ENCODE measurements at regions not wholly inside any gene's neighbourhood (a gene's known extent, or its start where the extent isn't known, plus 50 kb on each side); places are given as distances from the start of the nearest gene placed in this dataset.
"Not testable (repeated sequence)": the region's sequence is repeated elsewhere in the genome, so short reads cannot be mapped to it uniquely, and the experiment has no call there.

DNA sequence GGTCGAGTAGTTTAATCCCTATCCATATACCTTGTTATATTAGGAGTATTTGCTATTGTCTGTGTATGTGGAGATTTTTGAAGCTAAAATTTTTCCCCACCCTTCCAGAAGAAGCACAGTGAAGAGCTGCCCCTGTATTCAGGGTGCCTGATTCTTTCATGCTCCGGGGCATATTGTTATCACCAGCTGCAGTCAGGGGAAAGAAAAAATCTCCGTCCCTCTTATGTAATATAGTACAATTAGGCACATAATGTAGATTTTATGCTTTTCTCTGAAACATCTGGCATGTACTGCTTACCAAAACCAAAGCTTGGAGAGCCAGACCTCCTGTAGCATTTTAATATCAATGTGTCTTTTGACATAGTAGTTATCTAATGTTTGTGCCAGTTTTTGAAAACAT is 214.9 kb upstream of the EDNRB start:
- DNase-seq: no peak

DNA sequence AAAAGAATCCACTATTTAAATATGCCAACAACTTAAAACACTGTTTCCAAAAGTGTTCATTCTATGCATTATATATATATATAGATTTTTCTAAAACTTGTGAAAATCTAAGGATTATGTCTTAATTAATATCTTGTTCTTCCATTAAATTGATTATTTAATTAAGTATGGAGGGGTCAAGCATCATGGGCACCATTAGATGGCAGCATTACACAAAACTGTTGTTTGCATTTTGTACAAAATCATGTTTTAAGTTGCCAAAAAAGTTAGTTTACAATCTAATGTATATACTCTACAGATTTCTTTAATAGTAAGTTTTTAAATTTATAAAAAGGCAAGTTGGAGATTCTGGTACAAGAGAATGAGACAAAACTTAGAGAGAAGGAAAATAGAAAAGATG is 213.2 kb upstream of the EDNRB start:
- DNase-seq: no peak

DNA sequence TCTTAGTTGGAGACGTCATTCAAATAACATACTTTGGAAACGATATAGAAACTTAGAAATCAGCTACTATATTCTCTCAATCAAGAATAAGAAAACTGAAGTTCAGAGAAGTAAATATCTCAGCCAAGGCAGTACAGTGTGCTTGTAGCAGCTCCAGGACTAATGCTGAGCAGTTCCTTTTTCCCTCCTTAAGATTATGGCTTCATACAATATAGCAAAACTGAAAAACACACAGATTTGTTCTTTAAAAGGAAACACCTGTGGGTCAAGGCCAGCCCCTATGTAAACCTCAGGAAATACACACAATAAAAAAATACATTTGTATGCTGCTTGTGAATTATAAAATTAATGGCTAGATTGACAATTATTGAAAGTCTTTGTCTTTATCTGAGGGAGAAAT is 212.7 kb upstream of the EDNRB start:
- DNase-seq: no peak

DNA sequence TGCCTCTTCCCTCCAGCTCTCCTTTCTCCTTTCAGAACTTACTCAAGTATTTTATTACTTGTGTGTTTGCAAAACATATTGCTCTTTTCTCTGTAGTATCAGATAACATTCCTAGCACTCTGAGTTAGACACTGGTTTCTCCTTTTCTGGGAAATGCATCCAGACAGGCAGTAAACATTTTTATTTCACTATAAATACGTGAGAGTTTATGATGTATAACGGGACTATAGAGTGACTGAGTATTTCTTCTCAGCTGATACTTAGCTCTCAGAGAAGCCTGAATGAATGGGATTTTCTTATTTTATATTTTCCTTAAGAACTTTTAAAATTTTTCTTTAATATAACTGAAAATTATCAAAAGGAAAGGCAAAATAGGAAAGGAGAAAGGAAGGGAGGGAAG is 211.2 kb upstream of the EDNRB start:
- no peak for DNase-seq

DNA sequence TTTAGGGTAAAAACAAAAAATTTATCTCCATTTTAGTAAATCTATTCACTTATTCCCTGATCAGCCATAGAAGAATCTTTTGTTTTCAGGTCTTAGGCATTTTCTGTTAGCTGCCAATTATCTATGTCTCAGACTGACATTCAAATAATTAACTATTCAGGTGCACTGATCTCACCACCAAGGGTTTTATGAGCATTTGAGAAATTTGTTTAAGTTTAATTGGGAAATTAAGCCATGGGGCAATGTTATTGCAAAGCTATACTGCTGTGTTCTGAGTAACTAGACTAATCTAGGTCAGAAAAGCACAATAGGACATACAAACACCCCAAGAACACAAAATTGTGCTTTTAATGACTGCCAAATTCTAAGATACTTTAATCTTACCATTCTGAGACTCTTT is 210.7 kb upstream of the EDNRB start:
- no peak for DNase-seq

DNA sequence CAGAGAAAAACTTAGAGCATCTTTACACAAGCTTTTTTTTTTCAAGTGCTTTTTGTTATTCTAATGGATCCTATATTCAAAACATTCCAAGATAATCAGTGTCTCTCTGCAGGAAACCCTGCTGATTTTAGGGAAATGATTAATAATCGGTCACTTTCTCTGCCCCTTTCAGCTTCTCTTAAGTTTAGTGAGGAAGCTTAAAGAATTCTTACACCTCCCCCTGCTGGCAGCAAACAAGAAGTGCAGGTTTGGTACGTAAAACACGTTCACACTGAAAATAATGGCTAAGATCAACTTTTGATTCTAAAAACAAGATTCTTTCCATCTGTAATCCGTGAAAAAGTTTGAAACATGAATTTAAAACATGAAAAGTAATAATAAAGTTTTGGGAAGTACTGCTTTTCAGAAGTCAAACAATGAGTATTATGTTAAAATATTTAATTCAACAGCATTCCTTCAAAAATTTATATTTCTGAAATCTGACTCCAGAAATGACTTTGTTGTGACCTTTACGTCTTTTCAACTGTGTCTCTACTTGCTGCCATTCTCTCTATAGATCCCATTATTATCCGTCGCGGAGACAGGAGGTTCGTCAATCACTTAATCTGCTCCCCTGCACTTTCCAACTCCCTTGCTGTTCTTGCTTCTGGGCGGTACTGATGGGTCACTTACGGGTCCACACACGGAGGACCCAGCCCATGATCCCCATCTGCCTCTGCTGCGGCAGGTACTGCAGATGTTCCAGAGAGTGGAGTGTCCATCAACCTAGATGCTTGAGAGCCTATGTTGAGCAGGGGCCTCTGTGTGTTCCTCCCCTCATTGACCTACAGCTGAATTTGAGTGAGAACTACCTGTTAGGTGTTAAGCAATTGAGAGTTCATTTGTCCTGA is 203.1 kb upstream of the EDNRB start:
- DNase-seq: peak; percentile 5

DNA sequence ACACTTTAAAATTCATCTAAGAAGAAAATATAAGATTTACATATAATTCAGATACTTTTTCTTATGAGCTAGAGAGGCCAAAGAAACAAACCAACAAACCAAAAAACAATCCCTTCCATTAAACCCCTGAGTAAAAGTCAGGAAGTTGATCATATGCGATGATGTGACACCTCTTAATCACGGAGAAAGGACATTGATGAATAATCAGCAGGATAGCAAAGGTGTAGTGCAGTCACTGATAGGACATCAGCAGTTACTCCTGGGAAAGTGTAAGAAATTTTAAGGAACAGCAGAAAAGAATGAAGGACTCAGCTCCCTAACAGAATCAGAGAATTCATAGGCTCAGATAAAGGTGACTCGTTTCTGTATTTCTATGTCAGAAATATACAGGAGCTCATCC is 202.4 kb upstream of the EDNRB start:
- no peak for DNase-seq

DNA sequence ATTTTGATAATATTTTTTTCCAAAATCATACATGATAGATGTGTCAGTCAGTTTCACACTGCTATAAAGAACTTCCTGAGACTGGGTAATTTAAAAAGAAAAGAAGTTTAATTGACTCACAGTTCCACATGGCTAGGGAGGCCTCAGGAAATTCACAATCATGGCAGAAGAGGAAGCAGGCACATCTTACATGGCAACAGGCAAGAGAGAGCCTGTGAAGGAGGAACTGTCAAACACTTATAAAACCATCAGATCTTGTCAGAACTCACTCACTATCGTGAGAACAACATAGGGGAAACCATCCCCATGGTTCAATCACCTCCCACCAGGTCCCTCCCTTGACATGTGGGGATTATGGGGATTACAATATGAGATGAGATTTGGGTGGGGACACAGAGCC is 201.5 kb upstream of the EDNRB start:
- not testable (repeated sequence) for DNase-seq

DNA sequence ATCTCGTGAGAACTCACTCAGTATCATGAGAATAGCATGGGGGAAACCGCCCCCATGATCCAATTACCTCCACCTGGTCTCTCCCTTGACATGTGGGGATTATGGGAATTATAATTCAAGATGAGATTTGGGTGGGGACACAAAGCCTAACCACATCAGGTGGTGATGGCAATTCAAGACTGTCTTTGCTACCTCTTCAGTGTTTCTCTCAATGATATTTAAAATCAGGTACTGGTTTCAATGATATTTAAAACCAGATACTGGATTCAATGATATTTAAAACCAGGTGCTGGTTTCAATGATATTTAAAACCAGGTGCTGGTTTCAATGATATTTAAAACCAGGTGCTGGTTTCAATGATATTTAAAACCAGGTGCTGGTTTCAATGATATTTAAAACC is 198.4 kb upstream of the EDNRB start:
- not testable (repeated sequence) for DNase-seq

DNA sequence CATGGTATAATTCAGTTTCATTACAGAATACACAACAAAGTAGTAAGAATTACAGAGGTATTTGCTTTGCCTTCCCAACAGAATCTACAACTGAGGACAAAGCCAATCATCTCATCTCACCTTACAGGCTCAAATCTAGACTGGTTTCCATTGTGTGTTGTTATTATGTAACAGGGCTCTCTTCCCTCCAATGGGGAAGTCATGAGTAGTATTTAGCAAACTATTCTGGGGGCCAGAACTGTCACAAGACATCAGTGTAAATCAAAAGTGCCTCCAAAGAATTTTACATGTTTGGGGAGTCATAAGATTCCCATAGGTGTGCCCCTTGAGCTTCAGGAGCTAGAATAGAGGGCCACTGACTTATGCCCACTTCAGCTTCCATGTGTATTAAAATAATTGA is 187.0 kb upstream of the EDNRB start:
- DNase-seq: no peak

DNA sequence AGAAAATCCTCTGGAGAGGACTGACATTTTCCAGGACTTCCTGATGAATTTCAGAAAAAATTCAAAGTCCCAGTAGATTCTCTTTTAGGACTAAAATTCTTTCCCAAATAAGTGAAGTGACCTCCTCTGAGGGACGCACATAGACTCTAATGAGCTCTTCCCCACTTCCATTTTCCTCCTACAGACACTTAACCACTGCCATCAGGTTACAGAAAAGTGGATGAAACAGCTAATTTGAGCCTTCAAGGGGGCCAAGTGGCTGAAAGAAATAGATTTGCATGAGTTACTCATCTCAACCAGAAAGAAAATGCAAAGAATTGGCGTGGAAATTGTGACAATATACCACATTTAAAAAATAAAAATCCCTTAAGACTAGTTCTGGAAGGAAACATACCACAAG is 185.3 kb upstream of the EDNRB start:
- no peak for DNase-seq

DNA sequence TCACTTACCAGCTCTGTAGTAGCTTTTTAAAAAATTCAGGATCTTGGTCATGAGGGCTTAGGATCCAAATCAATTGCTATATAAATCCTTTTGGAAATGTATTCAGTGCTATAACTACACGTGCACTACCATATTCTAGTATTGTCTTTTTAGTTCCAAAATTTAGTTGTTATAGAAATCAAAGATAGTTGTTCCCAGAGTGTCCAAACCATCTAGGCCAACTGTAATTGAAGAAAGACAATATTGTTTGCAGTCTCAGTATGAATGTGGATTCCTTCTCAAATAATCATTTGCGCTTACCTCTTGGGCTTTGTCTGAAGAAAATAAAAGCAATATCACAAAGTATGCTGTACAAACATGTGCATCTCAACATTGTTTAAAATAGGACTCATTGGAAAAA is 184.1 kb upstream of the EDNRB start:
- DNase-seq: no peak

DNA sequence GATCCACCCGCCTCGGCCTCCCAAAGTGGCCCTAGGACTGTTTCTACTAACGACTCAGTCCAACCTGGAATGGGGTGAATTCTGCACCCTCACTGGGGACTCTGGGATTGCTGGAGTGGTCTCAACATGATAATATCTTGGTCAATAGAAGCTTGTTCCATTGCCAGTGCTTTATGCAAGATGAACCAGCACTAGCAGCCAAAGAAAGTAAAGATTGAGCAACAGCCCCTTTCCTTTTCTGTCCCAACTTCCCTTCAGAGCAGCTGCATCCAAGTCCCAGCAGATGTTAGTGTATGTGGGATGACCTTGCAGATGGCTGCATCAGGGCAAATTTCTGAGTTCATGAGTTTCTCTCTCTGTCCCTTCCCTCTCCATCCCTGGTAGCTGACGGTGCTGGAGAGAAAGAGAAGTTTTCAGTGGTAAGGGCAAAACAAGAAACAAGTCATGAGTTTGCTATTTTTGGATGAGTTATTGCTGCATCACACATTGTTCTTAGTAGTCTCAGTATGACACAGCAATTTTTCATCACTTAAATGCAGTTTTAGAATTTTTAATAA is 183.6 kb upstream of the EDNRB start:
- DNase-seq: no peak

DNA sequence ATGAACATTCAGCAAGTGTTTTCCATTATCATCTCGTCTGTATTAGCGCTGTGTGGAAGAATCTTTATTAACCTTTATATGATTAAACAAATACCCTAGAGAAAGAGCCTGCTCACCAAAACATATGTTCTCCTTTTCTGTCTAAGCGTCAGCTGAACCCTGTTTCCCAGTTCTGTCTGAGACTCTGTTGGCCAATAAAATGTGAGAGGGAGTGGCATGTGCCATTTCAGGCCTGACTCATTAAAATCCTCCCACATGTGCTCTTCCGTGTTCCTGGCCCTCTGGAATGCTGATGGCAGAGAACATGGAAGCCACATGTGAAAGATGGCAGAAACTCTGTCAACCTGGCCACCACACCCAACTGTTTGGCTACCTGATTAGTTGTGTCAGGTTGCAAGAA is 181.9 kb upstream of the EDNRB start:
- DNase-seq: no peak

DNA sequence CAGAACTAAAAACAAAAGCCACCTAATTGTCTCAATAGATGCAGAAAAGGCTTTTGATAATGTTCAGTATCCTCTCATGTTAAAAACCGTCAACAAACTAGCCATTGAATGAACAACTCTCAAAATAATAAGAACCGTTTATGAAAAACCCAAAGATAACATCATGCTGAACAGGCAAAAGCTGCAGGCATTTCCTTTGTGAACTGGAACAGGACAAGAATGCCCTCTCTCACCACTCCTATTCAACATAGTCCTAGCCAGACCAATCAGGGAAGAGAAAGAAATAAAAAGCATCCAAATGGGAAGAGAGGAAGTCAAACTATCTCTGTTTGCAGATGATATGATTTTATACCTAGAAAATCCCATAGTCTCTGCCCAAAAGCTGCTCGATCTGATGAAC is 179.6 kb upstream of the EDNRB start:
- no peak for DNase-seq

DNA sequence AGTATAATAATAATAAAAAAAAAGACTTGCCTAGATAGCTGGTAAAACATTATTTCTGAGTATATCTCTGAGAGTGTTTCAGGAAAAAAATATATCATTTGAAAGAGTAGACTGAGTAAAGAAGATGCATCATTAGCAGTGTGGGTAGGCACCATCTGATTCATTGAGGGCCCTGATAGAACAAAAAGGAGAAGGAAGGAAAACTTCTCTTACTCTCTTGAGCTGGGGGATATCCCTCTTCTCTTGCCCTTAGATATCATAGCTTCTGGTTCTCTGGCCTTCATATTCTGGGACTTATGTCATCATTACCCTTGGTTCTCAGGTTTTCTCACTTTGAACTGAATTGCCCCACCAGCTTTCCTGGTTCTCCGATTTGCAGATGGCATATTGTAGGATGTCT is 177.6 kb upstream of the EDNRB start:
- DNase-seq: no peak

DNA sequence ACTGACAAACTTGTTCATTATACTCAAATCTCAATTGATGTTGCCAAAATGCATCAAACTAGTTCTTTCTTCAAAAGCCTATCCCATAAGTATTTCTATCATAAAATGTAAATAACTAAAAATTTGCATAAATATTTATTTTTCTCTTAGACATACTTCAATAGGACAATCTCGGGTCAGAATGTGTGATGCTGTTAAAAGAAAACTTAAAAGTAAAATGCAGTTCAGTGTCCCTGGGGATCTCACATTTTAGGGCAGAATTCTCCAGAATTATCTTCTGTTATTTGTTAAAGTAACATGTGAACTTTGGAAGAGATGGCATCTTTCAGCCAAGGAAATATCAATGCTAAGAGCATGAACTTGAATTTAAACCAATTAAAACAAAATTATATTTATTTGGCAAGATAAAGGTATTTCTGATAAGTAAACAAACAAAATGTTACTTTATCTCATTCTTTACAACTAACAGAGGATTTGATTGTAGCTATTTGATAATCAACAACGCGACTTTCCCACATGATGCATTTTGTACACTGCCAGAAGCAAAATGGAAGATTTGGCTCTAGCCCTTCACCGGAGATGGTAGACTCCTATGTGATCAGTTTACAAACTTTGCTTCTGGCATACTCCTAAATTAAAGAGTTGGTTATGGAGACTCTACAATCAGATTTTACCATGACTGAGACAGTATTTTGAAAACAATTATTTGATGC is 169.5 kb upstream of the EDNRB start:
- DNase-seq: no peak

DNA sequence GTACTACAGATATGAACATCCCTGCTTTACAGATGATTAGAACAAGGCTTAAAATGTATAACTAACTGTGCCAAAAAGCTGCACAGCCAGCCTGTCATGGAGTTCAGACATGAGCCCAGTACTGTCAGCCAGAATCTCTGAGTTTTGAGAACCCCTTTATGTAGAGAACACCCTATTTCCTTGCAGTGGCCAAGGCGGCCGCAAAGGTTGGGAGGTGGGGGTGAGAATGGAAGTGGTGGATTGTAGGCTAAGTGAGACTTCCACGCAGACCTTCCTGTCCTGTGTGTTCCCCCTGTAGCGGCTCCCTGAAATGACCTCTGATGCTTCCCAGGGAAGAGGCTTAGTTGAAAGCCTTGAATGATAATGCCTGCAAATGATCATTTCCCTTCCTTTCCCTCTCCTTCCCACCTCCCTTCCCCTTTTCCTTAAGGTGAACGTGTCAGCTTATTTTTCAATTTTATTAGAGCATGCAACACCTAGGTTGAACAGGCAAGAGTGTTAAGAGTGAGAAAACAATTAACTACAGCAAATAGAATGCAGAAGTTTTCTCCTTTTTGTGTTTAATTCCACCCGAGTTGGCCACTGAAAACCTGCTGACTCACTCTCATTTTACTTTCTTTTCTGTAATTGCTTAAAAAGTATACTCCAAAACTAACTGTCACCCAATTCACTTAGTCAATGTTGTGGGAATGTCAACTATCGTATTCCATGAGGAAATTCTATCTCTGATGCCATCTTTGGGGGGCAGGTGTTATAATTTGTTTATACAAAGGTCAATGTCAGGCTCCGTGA is 167.0 kb upstream of the EDNRB start:
- no peak for DNase-seq

DNA sequence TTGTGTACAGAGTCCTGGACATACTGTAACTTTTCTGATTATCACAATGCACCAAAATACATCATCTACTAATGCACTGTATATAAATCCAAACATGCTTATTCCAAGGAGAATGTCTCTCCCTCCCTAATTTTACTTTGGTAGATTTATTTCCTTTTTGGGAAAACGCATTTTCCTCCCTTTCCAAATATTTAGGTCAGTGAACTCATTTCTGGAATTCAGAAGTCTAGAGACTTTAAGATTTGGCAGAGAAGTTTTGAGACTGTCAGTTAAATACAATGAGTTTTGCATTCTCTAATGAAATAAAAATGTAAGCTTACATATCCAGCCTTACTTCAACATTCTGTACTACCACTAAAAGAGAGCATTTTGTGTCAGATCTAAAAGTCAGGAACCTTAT is 165.8 kb upstream of the EDNRB start:
- no peak for DNase-seq

DNA sequence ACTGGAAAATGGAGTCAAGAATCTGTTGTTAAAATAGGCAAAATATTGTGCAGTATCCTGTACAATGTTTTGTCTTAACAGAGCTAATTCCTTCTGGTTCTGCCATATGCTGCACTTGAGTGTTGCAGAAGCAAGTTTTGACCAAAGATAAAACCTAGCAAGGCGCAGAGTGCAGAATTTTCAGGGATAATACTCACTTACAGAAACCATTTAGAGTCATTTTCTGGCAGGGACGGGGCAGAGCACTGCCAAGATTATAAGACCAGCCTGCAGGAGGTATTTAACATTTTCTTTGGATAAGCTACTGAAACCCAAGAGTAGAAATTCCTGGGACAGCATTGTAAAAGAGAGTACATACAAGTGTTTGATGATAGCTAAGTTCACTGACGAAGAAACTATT is 159.5 kb upstream of the EDNRB start:
- DNase-seq: no peak

DNA sequence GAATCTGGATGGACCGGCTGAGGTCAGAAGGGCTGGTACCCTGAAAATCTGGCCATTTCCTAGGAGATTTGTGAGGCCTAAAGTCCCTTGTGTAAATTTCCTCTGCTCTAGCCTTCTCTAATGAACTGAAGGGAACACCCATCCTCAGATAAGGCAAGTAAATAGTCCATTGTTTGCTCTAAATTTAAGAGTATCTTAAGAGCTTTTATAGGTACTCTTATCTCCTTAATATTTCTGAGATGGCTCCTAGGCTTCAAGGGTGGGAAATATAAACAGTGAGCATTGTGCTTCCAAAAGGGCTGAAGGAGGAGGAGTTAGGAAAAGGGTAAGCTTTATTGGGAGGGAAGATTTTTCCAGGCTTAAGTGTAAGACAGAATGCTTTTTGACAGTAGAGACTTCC is 148.7 kb upstream of the EDNRB start:
- DNase-seq: no peak

DNA sequence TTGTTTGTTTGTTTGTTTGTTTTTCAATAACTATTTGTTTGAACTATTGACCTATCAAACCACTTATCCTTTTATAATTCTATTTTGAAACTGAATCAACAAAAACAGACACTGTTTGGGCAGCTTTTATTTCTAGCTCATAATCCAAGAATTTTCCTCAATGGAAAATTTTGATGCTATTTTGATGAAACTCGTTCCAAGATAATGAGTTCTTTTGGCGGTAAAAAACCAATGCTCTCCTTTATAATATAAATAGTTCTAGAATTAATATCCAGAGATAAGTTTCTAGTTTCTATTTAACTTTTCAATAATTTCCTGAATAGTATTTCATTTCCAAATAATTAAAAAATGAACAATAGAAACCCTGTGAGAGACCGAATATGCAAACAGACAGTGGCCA is 146.5 kb upstream of the EDNRB start:
- DNase-seq: no peak

DNA sequence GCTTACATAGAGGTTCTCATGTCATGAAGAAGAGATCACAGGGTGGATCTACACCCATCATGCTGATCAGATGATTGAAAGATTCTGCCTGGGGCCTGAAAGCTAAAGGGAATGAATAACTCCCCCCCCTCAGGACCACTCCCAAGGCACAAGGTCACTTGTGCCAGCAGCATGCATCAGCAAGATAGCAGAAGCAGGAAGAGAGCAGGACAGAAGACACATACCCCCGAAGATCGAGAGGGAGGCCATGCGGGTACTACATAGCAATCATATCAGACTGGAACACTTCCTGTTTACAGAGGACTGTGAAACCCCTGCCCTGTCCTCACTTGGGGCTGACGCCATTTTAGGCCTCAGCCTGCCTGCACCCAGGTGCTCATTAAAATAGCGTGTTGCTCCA is 143.2 kb upstream of the EDNRB start:
- DNase-seq: no peak

DNA sequence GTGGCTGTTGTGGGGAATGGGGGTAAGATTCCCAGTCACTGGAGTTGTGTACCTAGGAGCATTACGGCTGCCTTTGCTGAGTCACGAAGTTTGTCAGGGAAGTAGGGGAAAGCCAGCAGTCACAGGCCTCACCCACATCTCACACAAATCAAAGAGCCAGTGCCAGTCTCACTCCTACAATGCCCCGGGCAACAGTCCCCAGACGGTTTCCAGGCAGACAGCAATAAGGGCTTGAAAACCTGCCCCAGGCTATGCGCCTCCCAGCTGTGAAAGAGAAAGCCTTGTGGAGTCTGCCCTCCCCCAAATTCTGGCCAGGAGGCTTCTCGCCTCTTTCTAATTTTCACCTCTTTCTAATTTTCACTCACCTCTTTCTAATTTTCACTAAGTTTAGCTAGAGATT is 142.3 kb upstream of the EDNRB start:
- DNase-seq: no peak
